A673 (cell line): ENCODE measurements at regions not wholly inside any gene's neighbourhood (a gene's known extent, or its start where the extent isn't known, plus 50 kb on each side); places are given as distances from the start of the nearest gene placed in this dataset.

Source experiments
- BruUV-seq: library from RNA; stranded (reverse); fragments of 400-500 nt; replicated peaks from 2 replicates; lab custom pipeline; 2021; lab: Mats Ljungman, UMichigan
- CTCF ChIA-PET: fragments of 300-600 bp; sonication (Branson Sonifier 250); formaldehyde crosslinking; loops from one replicate; lab custom pipeline; 2022; ENCODE audit warnings: antibody characterized with exemption; lab: Charles Lee
- POLR2A ChIA-PET: fragments of 300-600 bp; sonication (Branson Sonifier 250); formaldehyde crosslinking; loops from one replicate; lab custom pipeline; 2022; ENCODE audit warnings: antibody characterized with exemption; ENCODE audit not compliant: low non-redundant PET; lab: Charles Lee
- DNase-seq: peaks from one replicate; pipeline ENCODE4 v3.0.0-alpha.2; 2015; ENCODE audit warnings: low spot score
- H3K27ac ChIP-seq: fragments of 200-600 bp; sonication (generic); 2 replicates; pipeline ENCODE4 v1.5.1; 2016; ENCODE audit warnings: mixed run types, low read depth, mild to moderate bottlenecking, mixed read lengths, antibody characterized with exemption, low read length; ENCODE audit not compliant: poor library complexity, severe bottlenecking
- H3K27me3 ChIP-seq: fragments of 200-600 bp; sonication (generic); replicated peaks from 2 replicates; pipeline ENCODE4 v1.6.1; 2017; ENCODE audit warnings: mixed run types, low read depth, mild to moderate bottlenecking, mixed read lengths, antibody characterized with exemption, low read length; ENCODE audit not compliant: insufficient read depth, poor library complexity
- H3K36me3 ChIP-seq: fragments of 200-600 bp; sonication (generic); 2 replicates; pipeline ENCODE4 v1.6.1; 2016; ENCODE audit warnings: mixed run types, mild to moderate bottlenecking, mixed read lengths, antibody characterized with exemption, low read length; ENCODE audit not compliant: insufficient read depth, poor library complexity, severe bottlenecking
- H3K4me1 ChIP-seq: fragments of 200-600 bp; sonication (generic); 2 replicates; pipeline ENCODE4 v1.6.1; 2017; ENCODE audit warnings: mixed run types, mild to moderate bottlenecking, mixed read lengths, antibody characterized with exemption, low read length; ENCODE audit not compliant: insufficient read depth, poor library complexity, severe bottlenecking
- H3K4me3 ChIP-seq: fragments of 200-600 bp; sonication (generic); 2 replicates; pipeline ENCODE4 v1.5.1; 2016; ENCODE audit warnings: low read depth, mixed run types, mild to moderate bottlenecking, mixed read lengths, low read length; ENCODE audit not compliant: poor library complexity, severe bottlenecking
- H3K9me3 ChIP-seq: fragments of 200-600 bp; sonication (generic); 2 replicates; pipeline ENCODE4 v1.6.1; 2016; ENCODE audit warnings: mixed run types, low read depth, mild to moderate bottlenecking, mixed read lengths, antibody characterized with exemption, low read length; ENCODE audit not compliant: poor library complexity, severe bottlenecking
- CTCF ChIP-seq: fragments of 300-800, 200-600 bp; sonication (generic); conservative IDR thresholded peaks from 2 replicates; pipeline ENCODE4 v1.5.1; 2017; ENCODE audit warnings: low read depth, mild to moderate bottlenecking, antibody characterized with exemption, low read length, moderate library complexity, mixed read lengths
- EZH2 ChIP-seq: fragments of 200-600 bp; sonication (generic); IDR thresholded peaks from 2 replicates; pipeline ENCODE4 v1.6.1; 2017; ENCODE audit warnings: borderline replicate concordance, low read depth, mild to moderate bottlenecking, mixed read lengths, antibody characterized with exemption, low read length; ENCODE audit not compliant: poor library complexity, severe bottlenecking
- intact Hi-C: fragments of 100-400 bp; cut with micrococcal nuclease; formaldehyde crosslinking; loops from one replicate; pipeline ENCODE4 v1.10.0; 2022; ENCODE audit not compliant: unreplicated experiment

GRCh38 chr13:86579662-86580061, 780.4 kb upstream of the SLITRK6 start:
- Histone ChIP-seq H3K27me3 (no peaks in the 10 kb centered on the region), H3K9me3 (no peaks in the 10 kb centered on the region), H3K4me1 (no peaks in the 10 kb centered on the region), H3K27ac (no peak overlapping the region), H3K36me3 (no peaks in the 10 kb centered on the region), H3K4me3 (no peak overlapping the region)
- CTCF ChIA-PET: no interaction called here
- no TSS peak for BruUV-seq
- DNase-seq: peak; percentile 19
- TF ChIP-seq EZH2 (no peak), CTCF (no peak)
- intact Hi-C loops: no loop called here
- POLR2A ChIA-PET: no interaction called here

GRCh38 chr13:86581706-86582105, 782.5 kb upstream of the SLITRK6 start:
- ChIA-PET POLR2A (no interaction called here), CTCF (no interaction called here)
- TF ChIP-seq EZH2 (no peak), CTCF (no peak)
- BruUV-seq: no TSS peak
- Histone ChIP-seq H3K27me3 (no peaks in the 10 kb centered on the region), H3K9me3 (no peaks in the 10 kb centered on the region), H3K36me3 (no peaks in the 10 kb centered on the region), H3K4me3 (no peak overlapping the region), H3K4me1 (no peaks in the 10 kb centered on the region), H3K27ac (no peak overlapping the region)
- DNase-seq: no peak
- intact Hi-C loops: no loop called here

GRCh38 chr13:86584301-86584700, 785.1 kb upstream of the SLITRK6 start:
- ChIA-PET POLR2A (no interaction called here), CTCF (no interaction called here)
- intact Hi-C loops: no loop called here
- no TSS peak for BruUV-seq
- no peaks in the 10 kb centered on the region for H3K4me1 ChIP-seq
- H3K4me3 ChIP-seq: no peak overlapping the region
- H3K27ac ChIP-seq: no peak overlapping the region
- no peak for DNase-seq
- no peak for TF ChIP-seq EZH2
- TF ChIP-seq CTCF: no peak
- H3K27me3 ChIP-seq: no peaks in the 10 kb centered on the region
- H3K36me3 ChIP-seq: no peaks in the 10 kb centered on the region
- no peaks in the 10 kb centered on the region for H3K9me3 ChIP-seq
